ENCODE measurements at regions not wholly inside any gene's neighbourhood (a gene's known extent, or its start where the extent isn't known, plus 50 kb on each side); places are given as distances from the start of the nearest gene placed in this dataset.

- no peaks in the 10 kb centered on the region for H3K9me2 ChIP-seq (replicated peaks; ENCODE audit: insufficient read depth, low read length)
- H3K79me2 ChIP-seq (ENCODE audit: low read length), result no peaks in the 10 kb centered on the region
- H4K20me1 ChIP-seq (ENCODE audit: insufficient read depth, low read length), result no peaks in the 10 kb centered on the region
- H3K36me3 ChIP-seq (replicated peaks; ENCODE audit: insufficient read depth, low read length), result no peaks in the 10 kb centered on the region
- no peaks in the 10 kb centered on the region for H3K9me3 ChIP-seq (replicated peaks; ENCODE audit: insufficient read depth, low read length)
- H3K27ac ChIP-seq (ENCODE audit: low read length), result no peak overlapping the region
- TF ChIP-seq EZH2phosphoT487 (IDR thresholded peaks at IDR 0.05; ENCODE audit: low read length) (no peak), EZH2 (optimal IDR thresholded peaks at IDR 0.05; ENCODE audit: low read depth, low read length) (no peak), CTCF (IDR thresholded peaks at IDR 0.05; ENCODE audit: low read length) (no peak)
- H3K9ac ChIP-seq (ENCODE audit: low read length), result no peak overlapping the region
- no peak overlapping the region for H2AFZ ChIP-seq (ENCODE audit: low read length)
- no peak overlapping the region for H3K4me2 ChIP-seq (ENCODE audit: low read depth, low read length)
- H3K4me3 ChIP-seq (ENCODE audit: low read length), result no peak overlapping the region
- no peak for DNase-seq
- H3K4me1 ChIP-seq (ENCODE audit: low read length), result no peaks in the 10 kb centered on the region
- no peaks in the 10 kb centered on the region for H3F3A ChIP-seq (ENCODE audit: insufficient read depth, low read length)
- no peaks in the 10 kb centered on the region for H3K27me3 ChIP-seq (replicated peaks; ENCODE audit: insufficient read depth, low read length)
Measured at GRCh38 chr11:24286238-24286637, 210.6 kb upstream of the LUZP2 start.

- Histone ChIP-seq H3K9ac (ENCODE audit: low read length) (no peak overlapping the region), H3K4me2 (ENCODE audit: low read depth, low read length) (no peak overlapping the region)
- no peak for DNase-seq
Measured at GRCh38 chr11:24289301-24289700, 207.6 kb upstream of the LUZP2 start.

GRCh38 chr11:24293964-24294363, 202.9 kb upstream of the LUZP2 start:
- H3K4me1 ChIP-seq (ENCODE audit: low read length), result no peaks in the 10 kb centered on the region; the same call in 1 of the 2 replicates
- no peaks in the 10 kb centered on the region for H3K9me3 ChIP-seq (replicated peaks; ENCODE audit: insufficient read depth, low read length)
- H3K9me2 ChIP-seq (replicated peaks; ENCODE audit: insufficient read depth, low read length), result no peaks in the 10 kb centered on the region
- no peaks in the 10 kb centered on the region for H4K20me1 ChIP-seq (ENCODE audit: insufficient read depth, low read length)
- no peak for DNase-seq
- TF ChIP-seq EZH2phosphoT487 (IDR thresholded peaks at IDR 0.05; ENCODE audit: low read length), result no peak
- TF ChIP-seq EZH2 (optimal IDR thresholded peaks at IDR 0.05; ENCODE audit: low read depth, low read length), result no peak
- TF ChIP-seq CTCF (IDR thresholded peaks at IDR 0.05; ENCODE audit: low read length), result no peak
- H3K27me3 ChIP-seq (replicated peaks; ENCODE audit: insufficient read depth, low read length), result no peaks in the 10 kb centered on the region
- no peak overlapping the region for H3K4me3 ChIP-seq (ENCODE audit: low read length)
- H3K36me3 ChIP-seq (replicated peaks; ENCODE audit: insufficient read depth, low read length), result no peaks in the 10 kb centered on the region
- H3K9ac ChIP-seq (ENCODE audit: low read length), result no peak overlapping the region
- H3K27ac ChIP-seq (ENCODE audit: low read length), result no peak overlapping the region
- no peaks in the 10 kb centered on the region for H3F3A ChIP-seq (ENCODE audit: insufficient read depth, low read length)
- H2AFZ ChIP-seq (ENCODE audit: low read length), result no peak overlapping the region
- H3K4me2 ChIP-seq (ENCODE audit: low read depth, low read length), result no peak overlapping the region
- H3K79me2 ChIP-seq (ENCODE audit: low read length), result no peaks in the 10 kb centered on the region

More at GRCh38 chr11:24289301-24289700, 207.6 kb upstream of the LUZP2 start:
- Histone ChIP-seq H3K4me1 (ENCODE audit: low read length) (no peaks in the 10 kb centered on the region), H3K27ac (ENCODE audit: low read length) (no peak overlapping the region), H2AFZ (ENCODE audit: low read length) (no peak overlapping the region), H4K20me1 (ENCODE audit: insufficient read depth, low read length) (no peaks in the 10 kb centered on the region), H3F3A (ENCODE audit: insufficient read depth, low read length) (no peaks in the 10 kb centered on the region), H3K27me3 (replicated peaks; ENCODE audit: insufficient read depth, low read length) (no peaks in the 10 kb centered on the region), H3K4me3 (ENCODE audit: low read length) (no peak overlapping the region), H3K36me3 (replicated peaks; ENCODE audit: insufficient read depth, low read length) (no peaks in the 10 kb centered on the region), H3K79me2 (ENCODE audit: low read length) (no peaks in the 10 kb centered on the region), H3K9me3 (replicated peaks; ENCODE audit: insufficient read depth, low read length) (no peaks in the 10 kb centered on the region), H3K9me2 (replicated peaks; ENCODE audit: insufficient read depth, low read length) (no peaks in the 10 kb centered on the region)
- TF ChIP-seq EZH2phosphoT487 (IDR thresholded peaks at IDR 0.05; ENCODE audit: low read length) (no peak), CTCF (IDR thresholded peaks at IDR 0.05; ENCODE audit: low read length) (no peak), EZH2 (optimal IDR thresholded peaks at IDR 0.05; ENCODE audit: low read depth, low read length) (no peak)

All from MM.1S (cell line).